ENCODE measurements at regions not wholly inside any gene's neighbourhood (a gene's known extent, or its start where the extent isn't known, plus 50 kb on each side); places are given as distances from the start of the nearest gene placed in this dataset.

DNA sequence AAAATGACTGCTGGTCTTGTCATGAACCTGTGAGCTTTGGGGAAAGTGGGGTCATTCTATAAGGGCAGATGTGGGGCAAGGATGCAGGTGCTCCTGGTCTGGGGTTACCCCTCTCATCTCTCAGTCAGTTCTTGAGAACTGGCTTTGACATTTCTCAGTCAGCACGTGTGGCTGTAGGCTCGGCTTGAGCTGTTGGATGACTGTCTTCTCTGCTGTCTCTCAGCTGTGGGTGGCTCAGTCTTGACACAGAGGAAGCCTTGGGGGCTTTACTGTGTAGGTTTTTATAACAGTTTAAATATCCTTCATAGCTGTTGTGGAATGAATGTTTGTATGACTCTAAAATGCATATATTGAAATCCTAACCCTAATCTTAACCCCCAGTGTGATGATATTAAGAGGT lies 296.4 kb upstream of the CELF4 start:
- TF ChIP-seq CTCF (IDR thresholded peaks at IDR 0.05; ENCODE audit: insufficient read depth, low read depth, low read length), result no peak
- no peak for TF ChIP-seq EZH2 (IDR thresholded peaks at IDR 0.05; ENCODE audit: insufficient read depth, low read length)
